GM12878 (cell line): ENCODE measurements at regions not wholly inside any gene's neighbourhood (a gene's known extent, or its start where the extent isn't known, plus 50 kb on each side); places are given as distances from the start of the nearest gene placed in this dataset.
A peak's percentile ranks its signal among the peaks of the same experiment; 100 is the strongest.

ENCODE experiments used
- ATF2 ChIP-seq: IDR thresholded peaks from 2 replicates; pipeline ENCODE4 v1.6.1; 2012; ENCODE audit warnings: low read length, inconsistent platforms
- BCL11A ChIP-seq: IDR thresholded peaks from 2 replicates; pipeline ENCODE4 v1.6.1; 2011; ENCODE audit warnings: low read depth, low read length
- CEBPB ChIP-seq, 2 experiments: fragments of 150-350 bp in 1 of 2; IDR thresholded peaks; 2 replicates each; pipeline ENCODE4 v1.6.1; 2012 to 2014; ENCODE audit warnings: low read depth in 2 of 2, low read length in 2 of 2, borderline replicate concordance in 1 of 2, inconsistent platforms in 1 of 2
- CREB1 ChIP-seq: IDR thresholded peaks from 2 replicates; pipeline ENCODE4 v1.6.1; 2012; ENCODE audit warnings: low read depth, mild to moderate bottlenecking, inconsistent platforms
- CREM ChIP-seq: IDR thresholded peaks from 2 replicates; pipeline ENCODE4 v1.6.1; 2014; ENCODE audit warnings: antibody characterized with exemption, low read depth
- E4F1 ChIP-seq: fragments of 450-650 bp; IDR thresholded peaks from 2 replicates; pipeline ENCODE4 v1.6.1; 2018; ENCODE audit warnings: borderline replicate concordance, mild to moderate bottlenecking; ENCODE audit not compliant: partially characterized antibody
- GABPA ChIP-seq: IDR thresholded peaks from 2 replicates; pipeline ENCODE4 v1.6.1; 2014; ENCODE audit warnings: antibody characterized with exemption, low read depth, mild to moderate bottlenecking, inconsistent platforms
- GATAD2B ChIP-seq: fragments of 450-650 bp; conservative IDR thresholded peaks from 2 replicates; pipeline ENCODE4 v1.6.1; 2017; ENCODE audit warnings: low read depth, mild to moderate bottlenecking, moderate library complexity
- HDAC2 ChIP-seq: fragments of 200-600 bp; sonication (generic); IDR thresholded peaks from 2 replicates; pipeline ENCODE4 v1.6.1; 2017
- IRF4 ChIP-seq: IDR thresholded peaks from 2 replicates; pipeline ENCODE4 v1.6.1; 2011; ENCODE audit warnings: low read depth, low read length
- KDM1A ChIP-seq: fragments of 200-600 bp; sonication (generic); IDR thresholded peaks from 2 replicates; pipeline ENCODE4 v1.6.1; 2016; ENCODE audit warnings: borderline replicate concordance
- KLF5 ChIP-seq: fragments of 450-650 bp; IDR thresholded peaks from 2 replicates; pipeline ENCODE4 v1.6.1; 2014; ENCODE audit warnings: mild to moderate bottlenecking; ENCODE audit not compliant: partially characterized antibody
- MEF2A ChIP-seq: IDR thresholded peaks from 2 replicates; pipeline ENCODE4 v1.6.1; 2011; ENCODE audit warnings: low read depth, mild to moderate bottlenecking, low read length, moderate library complexity; ENCODE audit not compliant: insufficient read depth
- MEF2B ChIP-seq: fragments of 450-650 bp; IDR thresholded peaks from 2 replicates; pipeline ENCODE4 v1.6.1; 2018; ENCODE audit warnings: mild to moderate bottlenecking, moderate library complexity; ENCODE audit not compliant: partially characterized antibody, poor library complexity, severe bottlenecking
- PAX8 ChIP-seq: fragments of 450-650 bp; IDR thresholded peaks from 2 replicates; pipeline ENCODE4 v1.6.1; 2017; ENCODE audit warnings: mild to moderate bottlenecking, moderate library complexity
- SIN3A ChIP-seq: IDR thresholded peaks from 2 replicates; pipeline ENCODE4 v1.6.1; 2012; ENCODE audit warnings: low read depth, low read length, improper control_type of control experiment
- SPI1 ChIP-seq: IDR thresholded peaks from 2 replicates; pipeline ENCODE4 v1.6.1; 2011; ENCODE audit warnings: low read depth, mild to moderate bottlenecking, low read length, moderate library complexity, borderline replicate concordance; ENCODE audit not compliant: insufficient read depth
- STAT1 ChIP-seq: fragments of 450-650 bp; conservative IDR thresholded peaks from 2 replicates; pipeline ENCODE4 v1.6.1; 2014; ENCODE audit warnings: antibody characterized with exemption, mild to moderate bottlenecking
- SUZ12 ChIP-seq: fragments of 200-600 bp; sonication (generic); IDR thresholded peaks from one replicate; pipeline ENCODE4 v1.6.1; 2018; ENCODE audit warnings: antibody characterized with exemption, mild to moderate bottlenecking; ENCODE audit not compliant: unreplicated experiment
- ZNF687 ChIP-seq: fragments of 450-650 bp; IDR thresholded peaks from 2 replicates; pipeline ENCODE4 v1.6.1; 2017; ENCODE audit warnings: mild to moderate bottlenecking, moderate library complexity
- ZZZ3 ChIP-seq: IDR thresholded peaks from 2 replicates; pipeline ENCODE4 v1.6.1; 2011; ENCODE audit warnings: low read depth; ENCODE audit not compliant: control insufficient read depth, insufficient read length

GRCh38 chr20:43789593-43789992, 62.8 kb upstream of the GTSF1L start (continued):
- TF ChIP-seq ZNF687: no peak
- peak; percentile 63 for TF ChIP-seq CREM
- no peak for TF ChIP-seq KLF5
- no peak for TF ChIP-seq SUZ12
- TF ChIP-seq GATAD2B: no peak
- no peak for TF ChIP-seq STAT1
- no peak for TF ChIP-seq PAX8
- no peak for TF ChIP-seq HDAC2
- TF ChIP-seq CEBPB (IDR thresholded peaks at IDR 0.05; ENCODE audit: borderline replicate concordance in 1 of 2, low read depth in 2 of 2, low read length in 2 of 2): 0 out of 4 replicates have a peak, but pooled peaks of 1 of the 2 experiments have one; percentile 25
- no peak for TF ChIP-seq CREB1
- peak; percentile 91 for TF ChIP-seq MEF2A
- TF ChIP-seq SIN3A: no peak
- no peak for TF ChIP-seq E4F1
- TF ChIP-seq ATF2: peak; percentile 76
- no peak for TF ChIP-seq BCL11A
- 0 out of 2 replicates have a peak, but pooled peaks have one; percentile 15 for TF ChIP-seq GABPA
- TF ChIP-seq IRF4: no peak
- TF ChIP-seq KDM1A: no peak
- TF ChIP-seq ZZZ3: no peak
- no peak for TF ChIP-seq SPI1
- no peak for TF ChIP-seq MEF2B
